Testis (tissue), 2 donors: ENCODE measurements at regions not wholly inside any gene's neighbourhood (a gene's known extent, or its start where the extent isn't known, plus 50 kb on each side); places are given as distances from the start of the nearest gene placed in this dataset.

ENCODE experiments used
- DNase-seq: peaks from one replicate; pipeline ENCODE4 v3.0.0-alpha.2; 2019
- H3K27ac ChIP-seq, 2 donors: fragments of 200-600 bp; sonication (generic); one replicate each; pipeline ENCODE4 v1.5.1; 2019
- H3K27me3 ChIP-seq: fragments of 200-600 bp; sonication (generic); one replicate; pipeline ENCODE4 v1.5.1; 2019
- H3K36me3 ChIP-seq: fragments of 200-600 bp; sonication (generic); one replicate; pipeline ENCODE4 v1.5.1; 2017; ENCODE audit warnings: low read depth; ENCODE audit errors: missing control alignments
- H3K4me1 ChIP-seq: fragments of 200-600 bp; sonication (generic); one replicate; pipeline ENCODE4 v1.5.1; 2019
- H3K4me3 ChIP-seq, 2 donors: fragments of 200-600 bp; sonication (generic); one replicate each; pipeline ENCODE4 v1.5.1; 2017 to 2019
- H3K9me3 ChIP-seq: fragments of 200-600 bp; sonication (generic); one replicate; pipeline ENCODE4 v1.5.1; 2017
- POLR2A ChIP-seq: fragments of 450-650 bp; IDR thresholded peaks from one replicate; pipeline ENCODE4 v1.6.1; 2017; ENCODE audit warnings: antibody characterized with exemption, mild to moderate bottlenecking, moderate library complexity
- WGBS, 2 donors: methylation state at CpG; one replicate each; pipeline ENCODE4 v1.1.5; 2018; 5-methylcytosine and 5-hydroxymethylcytosine counted together
- intact Hi-C: fragments of 100-400 bp; cut with DNase I; formaldehyde crosslinking; loops from one replicate; pipeline ENCODE4 v1.15.1; 2023; ENCODE audit warnings: low total_unique reads
- TF ChIP-seq, protein P1 (sequence below), 3 experiments: fragments of 450-650 bp in 2 of 3; fragments of 200-600 bp in 1 of 3; sonication (generic) in 1 of 3; IDR thresholded peaks; one replicate each; pipeline ENCODE4 v1.5.1; 2016 to 2019; ENCODE audit warnings: antibody characterized with exemption in 3 of 3, mild to moderate bottlenecking in 2 of 3, moderate library complexity in 1 of 3

DNA sequence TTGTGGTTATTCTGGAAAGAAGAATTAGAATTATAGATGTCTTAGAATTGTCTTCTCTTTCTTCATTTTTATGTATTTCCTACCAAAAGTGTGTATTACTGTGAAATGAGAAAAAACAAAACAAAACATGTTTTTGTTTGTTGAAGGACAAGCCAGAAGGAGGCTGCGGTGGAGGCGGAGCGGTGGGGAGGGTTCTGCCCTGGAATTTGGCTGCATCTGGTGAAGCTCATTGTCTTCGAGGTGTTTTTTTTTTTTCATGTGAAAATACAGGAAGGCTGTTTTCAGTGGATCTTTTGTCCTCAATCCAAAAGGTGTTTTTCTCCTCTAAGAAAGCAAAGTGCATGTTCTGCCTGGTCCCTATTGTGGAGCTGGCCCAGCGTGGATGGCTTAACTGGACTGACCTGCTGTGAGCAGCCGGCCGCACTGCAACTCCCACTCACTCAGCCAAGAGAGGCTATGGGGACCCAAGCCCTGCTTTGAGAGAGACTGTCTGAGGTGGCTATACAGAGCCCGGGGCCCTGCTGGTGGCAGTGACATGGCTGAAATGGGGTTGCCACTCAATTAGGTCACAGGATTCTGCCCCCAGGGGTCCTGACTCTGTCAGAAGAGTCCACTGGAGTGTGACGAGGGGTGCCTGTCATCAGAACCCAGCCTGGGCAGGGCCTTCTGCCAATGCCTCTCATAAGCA, 184.9 kb upstream of the MKI67 start:
- no peaks in the 10 kb centered on the region for H3K9me3 ChIP-seq
- no peaks in the 10 kb centered on the region for H3K36me3 ChIP-seq
- no peak overlapping the region for H3K4me3 ChIP-seq
- TF ChIP-seq, protein P1, sequence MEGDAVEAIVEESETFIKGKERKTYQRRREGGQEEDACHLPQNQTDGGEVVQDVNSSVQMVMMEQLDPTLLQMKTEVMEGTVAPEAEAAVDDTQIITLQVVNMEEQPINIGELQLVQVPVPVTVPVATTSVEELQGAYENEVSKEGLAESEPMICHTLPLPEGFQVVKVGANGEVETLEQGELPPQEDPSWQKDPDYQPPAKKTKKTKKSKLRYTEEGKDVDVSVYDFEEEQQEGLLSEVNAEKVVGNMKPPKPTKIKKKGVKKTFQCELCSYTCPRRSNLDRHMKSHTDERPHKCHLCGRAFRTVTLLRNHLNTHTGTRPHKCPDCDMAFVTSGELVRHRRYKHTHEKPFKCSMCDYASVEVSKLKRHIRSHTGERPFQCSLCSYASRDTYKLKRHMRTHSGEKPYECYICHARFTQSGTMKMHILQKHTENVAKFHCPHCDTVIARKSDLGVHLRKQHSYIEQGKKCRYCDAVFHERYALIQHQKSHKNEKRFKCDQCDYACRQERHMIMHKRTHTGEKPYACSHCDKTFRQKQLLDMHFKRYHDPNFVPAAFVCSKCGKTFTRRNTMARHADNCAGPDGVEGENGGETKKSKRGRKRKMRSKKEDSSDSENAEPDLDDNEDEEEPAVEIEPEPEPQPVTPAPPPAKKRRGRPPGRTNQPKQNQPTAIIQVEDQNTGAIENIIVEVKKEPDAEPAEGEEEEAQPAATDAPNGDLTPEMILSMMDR (IDR thresholded peaks at IDR 0.05) = no peak
- TF ChIP-seq POLR2A = no peak
- WGBS, 2 donors = 41 to 52% methylated on average over 8 to 9 of the region's 9 CpGs
- no peaks in the 10 kb centered on the region for H3K4me1 ChIP-seq
- H3K27me3 ChIP-seq = no peaks in the 10 kb centered on the region
- H3K27ac ChIP-seq = no peak overlapping the region
- DNase-seq = no peak
- intact Hi-C loops = no loop called here

DNA sequence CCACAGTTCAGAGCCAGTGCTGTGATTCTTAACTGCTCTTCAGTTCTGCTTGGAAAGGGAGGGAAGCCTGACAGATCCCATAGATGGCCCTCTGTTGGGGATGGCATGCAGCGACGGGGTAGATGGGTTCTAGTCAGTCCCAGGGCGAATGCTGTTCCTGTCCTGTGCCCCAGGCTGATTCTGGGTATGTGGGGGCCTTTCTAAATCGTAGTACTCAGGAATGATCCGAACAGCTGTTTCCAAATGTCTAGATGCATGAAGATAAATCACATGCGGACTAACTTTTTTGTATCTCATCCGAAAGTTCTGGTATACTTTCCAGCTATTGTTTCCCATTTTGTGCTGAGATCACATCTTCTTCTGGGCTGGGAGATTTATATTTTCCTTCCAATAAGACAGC, 186.0 kb upstream of the MKI67 start:
- H3K4me3 ChIP-seq = no peak overlapping the region
- intact Hi-C loops = no loop called here
- no peak for DNase-seq
- no peaks in the 10 kb centered on the region for H3K36me3 ChIP-seq
- H3K4me1 ChIP-seq = no peaks in the 10 kb centered on the region
- TF ChIP-seq, protein P1 (IDR thresholded peaks at IDR 0.05) = no peak
- TF ChIP-seq POLR2A = no peak
- no peak overlapping the region for H3K27ac ChIP-seq
- no peaks in the 10 kb centered on the region for H3K27me3 ChIP-seq
- 93 to 95% methylated on average over 7 of the region's 7 CpGs for WGBS, 2 donors
- no peaks in the 10 kb centered on the region for H3K9me3 ChIP-seq

DNA sequence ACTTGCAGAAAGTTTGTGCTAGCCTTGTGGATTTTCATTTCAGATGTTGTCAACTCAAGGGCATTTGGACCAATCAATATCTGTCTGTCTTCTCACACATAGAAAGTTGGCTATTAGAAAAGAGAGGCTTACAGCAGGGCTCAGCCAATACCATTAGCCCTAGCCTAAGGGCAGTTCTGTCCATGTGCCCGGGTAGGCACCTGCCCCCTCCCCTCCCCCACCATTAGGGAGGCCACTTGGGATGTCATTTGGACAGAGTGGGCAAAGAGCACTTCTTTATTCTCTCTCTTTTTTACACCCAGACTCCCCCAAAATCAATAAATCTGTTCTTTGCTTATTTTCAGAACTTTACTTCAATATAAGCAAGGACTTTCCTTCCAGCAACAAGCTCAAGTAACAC, 188.5 kb upstream of the MKI67 start:
- H3K4me3 ChIP-seq = no peak overlapping the region
- H3K27me3 ChIP-seq = no peaks in the 10 kb centered on the region
- WGBS, 2 donors = 56 to 71% methylated on average over 1 of the region's 1 CpG
- H3K27ac ChIP-seq = no peak overlapping the region
- intact Hi-C loops = no loop called here
- no peaks in the 10 kb centered on the region for H3K36me3 ChIP-seq
- H3K4me1 ChIP-seq = no peaks in the 10 kb centered on the region
- no peak for DNase-seq
- TF ChIP-seq POLR2A = no peak
- TF ChIP-seq, protein P1 (IDR thresholded peaks at IDR 0.05) = no peak
- H3K9me3 ChIP-seq = no peaks in the 10 kb centered on the region

DNA sequence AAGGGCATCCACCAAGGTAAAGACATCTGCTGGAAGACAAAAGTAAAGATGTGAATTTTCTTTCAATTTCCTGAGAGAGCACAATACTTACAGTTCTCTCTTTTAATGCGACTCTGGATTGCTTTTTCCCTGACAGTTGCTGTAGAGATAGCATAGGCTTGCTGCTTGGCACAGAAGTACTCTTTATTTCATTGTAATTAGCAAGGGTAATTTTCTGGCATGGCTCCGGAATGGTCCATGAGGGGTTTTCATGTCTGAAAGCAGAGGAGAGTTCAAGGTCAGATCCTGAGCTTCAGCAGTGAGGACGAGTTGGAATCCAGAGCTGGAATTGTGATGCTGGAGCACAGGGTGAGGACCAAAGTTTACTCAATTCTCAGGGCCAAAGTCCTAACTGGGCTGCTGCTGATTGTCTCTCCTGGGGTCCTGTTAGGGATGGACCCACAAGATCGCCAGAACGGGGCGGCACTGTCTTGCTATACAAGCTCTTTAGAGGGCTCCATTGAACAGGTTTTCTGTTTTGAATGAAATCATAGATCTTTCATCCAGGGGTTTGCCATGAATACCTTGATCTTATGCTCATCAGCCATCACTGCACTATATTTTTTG, 190.0 kb upstream of the MKI67 start:
- intact Hi-C loops = no loop called here
- no peaks in the 10 kb centered on the region for H3K36me3 ChIP-seq
- DNase-seq = no peak
- WGBS, 2 donors = 51 to 70% methylated on average over 6 of the region's 6 CpGs
- no peaks in the 10 kb centered on the region for H3K4me1 ChIP-seq
- H3K4me3 ChIP-seq = no peak overlapping the region
- no peaks in the 10 kb centered on the region for H3K27me3 ChIP-seq
- TF ChIP-seq POLR2A = no peak
- TF ChIP-seq, protein P1 (IDR thresholded peaks at IDR 0.05) = no peak
- H3K9me3 ChIP-seq = no peaks in the 10 kb centered on the region
- H3K27ac ChIP-seq = no peak overlapping the region

DNA sequence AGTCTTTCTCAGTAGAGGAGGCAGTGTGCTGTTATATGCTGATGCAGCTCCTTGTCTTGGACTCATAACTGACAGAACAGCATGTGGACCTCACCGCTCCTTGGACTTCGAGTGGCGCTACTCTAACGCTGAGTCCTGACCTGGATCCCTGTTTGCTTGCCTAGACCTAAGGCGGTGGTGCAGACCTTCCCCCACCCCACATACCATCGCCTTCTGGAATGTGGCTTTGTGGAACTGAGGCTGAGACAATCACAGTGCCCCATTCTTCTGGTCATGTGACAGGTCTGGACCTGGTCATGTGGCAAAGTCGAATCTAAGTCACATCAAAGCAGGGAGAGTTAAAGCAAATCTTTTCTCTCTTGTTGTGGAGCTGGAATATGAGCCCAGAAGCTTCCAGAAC, 190.7 kb upstream of the MKI67 start:
- no peaks in the 10 kb centered on the region for H3K36me3 ChIP-seq
- DNase-seq = no peak
- intact Hi-C loops = no loop called here
- no peaks in the 10 kb centered on the region for H3K9me3 ChIP-seq
- H3K4me1 ChIP-seq = no peaks in the 10 kb centered on the region
- no peaks in the 10 kb centered on the region for H3K27me3 ChIP-seq
- H3K4me3 ChIP-seq = no peak overlapping the region
- no peak overlapping the region for H3K27ac ChIP-seq
- 86 to 91% methylated on average over 7 of the region's 7 CpGs for WGBS, 2 donors
- TF ChIP-seq, protein P1 (IDR thresholded peaks at IDR 0.05) = no peak
- TF ChIP-seq POLR2A = no peak
